Thymus (tissue), 11 donors: ENCODE measurements at regions not wholly inside any gene's neighbourhood (a gene's known extent, or its start where the extent isn't known, plus 50 kb on each side); places are given as distances from the start of the nearest gene placed in this dataset.

Experiments
- DNase-seq, 9 donors: peaks; one replicate each; pipeline ENCODE4 v3.0.0-alpha.2; 2013; ENCODE audit warnings: low spot score in 9 of 9, low read depth in 6 of 9, missing footprints in 1 of 9
- H3K27ac ChIP-seq, 2 donors: one replicate each; pipeline ENCODE4 v1.5.1; 2013; ENCODE audit warnings: control low read depth in 1 of 2, low read depth in 1 of 2, low read length in 1 of 2, mild to moderate bottlenecking in 1 of 2, moderate library complexity in 1 of 2
- H3K27me3 ChIP-seq, 2 donors: one replicate each; pipeline ENCODE4 v1.5.1; 2013; ENCODE audit warnings: low read length in 1 of 2; ENCODE audit not compliant: control insufficient read depth in 2 of 2, insufficient read depth in 1 of 2
- H3K36me3 ChIP-seq, 2 donors: one replicate each; pipeline ENCODE4 v1.5.1; 2013; ENCODE audit warnings: low read length in 1 of 2, mild to moderate bottlenecking in 1 of 2, moderate library complexity in 1 of 2; ENCODE audit not compliant: control insufficient read depth in 2 of 2, insufficient read depth in 2 of 2
- H3K4me1 ChIP-seq, 2 donors: one replicate each; pipeline ENCODE4 v1.5.1; 2013; ENCODE audit warnings: low read length in 2 of 2; ENCODE audit not compliant: control insufficient read depth in 2 of 2, insufficient read depth in 2 of 2
- H3K4me3 ChIP-seq, 2 donors: one replicate each; pipeline ENCODE4 v1.5.1; 2013; ENCODE audit warnings: low read length in 2 of 2, control low read depth in 1 of 2, mild to moderate bottlenecking in 1 of 2
- H3K9me3 ChIP-seq, 2 donors: one replicate each; pipeline ENCODE4 v1.5.1; 2013; ENCODE audit warnings: low read length in 1 of 2, mild to moderate bottlenecking in 1 of 2; ENCODE audit not compliant: control insufficient read depth in 2 of 2, insufficient read depth in 1 of 2
- WGBS: extraction: QIAGEN DNeasy Blood & Tissue Kit; methylation state at CpG from one replicate; pipeline ENCODE4 v1.1.7; 2013; 5-methylcytosine and 5-hydroxymethylcytosine counted together
- donor health status: healthy.

GRCh38 chr18:51617572-51618260 lies 420.2 kb upstream of the MEX3C start:
- Histone ChIP-seq H3K36me3 (no peaks in the 10 kb centered on the region), H3K9me3 (no peaks in the 10 kb centered on the region), H3K4me3 (no peak overlapping the region), H3K4me1 (peaks cover 0 to 10% of the 10 kb centered on the region in 2 donors), H3K27me3 (no peaks in the 10 kb centered on the region), H3K27ac (peak overlapping the region in 1 of 2 donors; percentile 74)
- DNase-seq: no peak
- WGBS: 84% methylated on average over 2 of the region's 2 CpGs

DNA sequence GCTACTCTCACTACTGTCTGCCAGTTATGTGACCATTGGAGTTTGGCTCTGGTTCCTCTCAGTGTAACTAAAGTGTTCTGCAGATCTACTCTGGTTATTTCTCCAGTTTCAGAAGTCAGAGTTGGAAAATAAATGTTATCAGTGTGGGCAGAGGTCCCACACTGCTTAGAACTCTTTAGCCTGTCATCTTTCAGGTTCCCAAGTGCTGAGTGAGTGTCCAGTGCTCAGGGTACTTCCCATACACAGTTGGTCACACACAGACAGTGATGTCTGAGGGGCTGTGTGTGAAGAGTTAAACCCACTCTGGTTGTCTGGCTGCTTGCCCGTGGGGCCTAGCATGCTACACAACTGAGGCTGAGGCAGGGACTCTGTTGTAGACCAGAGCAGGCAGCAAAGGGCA lies 421.8 kb upstream of the MEX3C start:
- Histone ChIP-seq H3K36me3 (no peaks in the 10 kb centered on the region), H3K4me3 (no peak overlapping the region), H3K4me1 (peaks cover 0 to 13% of the 10 kb centered on the region in 2 donors), H3K27me3 (no peaks in the 10 kb centered on the region), H3K27ac (peak overlapping the region in 1 of 2 donors; percentile 18), H3K9me3 (no peaks in the 10 kb centered on the region)
- 83% methylated on average over 1 of the region's 1 CpG for WGBS
- no peak for DNase-seq

DNA sequence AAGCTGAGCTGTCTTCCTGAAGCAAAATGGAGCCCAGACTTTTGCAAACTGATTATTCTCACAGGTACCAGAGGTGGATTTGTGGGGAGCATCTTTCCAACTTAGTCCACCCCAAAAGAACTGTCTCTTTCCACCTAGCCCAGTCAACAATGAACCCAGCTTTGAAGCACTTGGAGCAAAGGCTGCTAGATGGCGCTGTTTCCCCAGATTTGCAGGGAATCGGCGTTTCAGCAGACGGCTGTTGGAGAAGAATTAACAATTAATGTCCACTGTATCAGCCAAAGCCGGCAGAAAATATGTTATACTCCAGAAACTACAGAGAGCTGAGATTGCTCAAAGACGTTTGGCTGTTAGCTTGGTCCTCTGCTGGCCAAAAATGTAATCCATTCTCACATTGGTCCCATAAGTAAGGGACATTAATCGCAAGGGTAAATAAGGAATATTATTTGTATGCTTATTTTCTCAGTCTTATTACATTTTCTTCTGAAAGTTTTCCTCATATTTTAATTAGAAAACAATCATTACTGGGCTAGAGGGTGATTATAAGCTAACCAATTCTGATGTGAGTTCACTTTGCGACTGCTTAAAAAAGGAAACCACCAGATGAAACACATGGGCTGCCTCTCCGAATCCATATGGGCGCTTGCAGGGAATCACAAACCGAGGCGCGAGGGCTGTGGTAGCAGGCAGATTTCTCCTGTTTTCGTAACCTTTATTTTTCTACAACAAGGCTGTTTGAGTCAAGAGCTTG lies 423.8 kb upstream of the MEX3C start:
- Histone ChIP-seq H3K27me3 (no peaks in the 10 kb centered on the region), H3K4me3 (no peak overlapping the region), H3K36me3 (no peaks in the 10 kb centered on the region), H3K4me1 (peaks cover 0 to 8% of the 10 kb centered on the region in 2 donors), H3K9me3 (no peaks in the 10 kb centered on the region), H3K27ac (peak overlapping the region in 1 of 2 donors; percentile 38)
- DNase-seq: peak in 4 of 9 donors; percentile 13 to 43 (median 22)
- 40% methylated on average over 14 of the region's 14 CpGs for WGBS

DNA sequence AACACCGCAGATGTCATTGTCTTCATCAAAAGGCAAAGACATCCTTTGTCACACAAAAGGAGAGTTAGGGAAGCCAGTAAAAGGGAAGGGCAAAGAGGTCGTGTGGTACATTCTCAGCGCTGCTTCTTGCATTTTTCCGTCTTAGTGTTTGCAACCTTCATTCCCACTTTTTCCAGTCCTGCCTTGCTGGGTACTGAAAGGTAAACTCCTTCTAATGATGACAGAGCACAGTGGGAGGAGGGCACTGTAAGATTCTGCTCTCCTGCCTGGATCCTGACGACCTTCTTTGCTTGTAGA lies 424.3 kb upstream of the MEX3C start:
- DNase-seq: no peak
- H3K4me1 ChIP-seq: peaks cover 0 to 8% of the 10 kb centered on the region in 2 donors
- no peak overlapping the region for H3K4me3 ChIP-seq
- 41% methylated on average over 5 of the region's 5 CpGs for WGBS
- H3K27me3 ChIP-seq: no peaks in the 10 kb centered on the region
- H3K27ac ChIP-seq: peak overlapping the region in 1 of 2 donors; percentile 38
- H3K36me3 ChIP-seq: no peaks in the 10 kb centered on the region
- H3K9me3 ChIP-seq: no peaks in the 10 kb centered on the region

DNA sequence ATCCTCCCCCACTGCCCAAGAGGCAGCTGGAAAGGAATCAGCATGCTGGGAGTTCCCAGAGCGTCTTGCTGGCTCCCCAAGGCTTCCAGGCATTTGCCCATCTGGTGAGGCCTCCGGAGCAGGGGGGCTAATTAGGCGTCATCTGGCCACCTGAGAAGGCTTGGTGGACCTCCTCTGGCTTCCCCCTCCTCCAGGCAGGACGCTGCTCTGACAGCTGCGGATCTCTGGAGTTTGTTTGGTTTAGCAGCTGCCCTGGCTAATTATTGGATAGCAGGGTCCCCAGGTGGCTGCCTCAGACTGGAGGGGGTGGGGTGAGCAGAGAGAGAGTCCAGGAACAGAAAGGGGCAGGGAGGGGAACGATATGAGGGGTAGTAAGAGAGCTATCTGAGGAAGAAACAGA lies 425.2 kb upstream of the MEX3C start:
- Histone ChIP-seq H3K27me3 (no peaks in the 10 kb centered on the region), H3K4me1 (peaks cover 0 to 8% of the 10 kb centered on the region in 2 donors), H3K27ac (peak overlapping the region in 1 of 2 donors; percentile 71), H3K4me3 (no peak overlapping the region), H3K36me3 (no peaks in the 10 kb centered on the region), H3K9me3 (no peaks in the 10 kb centered on the region)
- peak in 1 of 9 donors; percentile 13 for DNase-seq
- WGBS: 24% methylated on average over 6 of the region's 6 CpGs

DNA sequence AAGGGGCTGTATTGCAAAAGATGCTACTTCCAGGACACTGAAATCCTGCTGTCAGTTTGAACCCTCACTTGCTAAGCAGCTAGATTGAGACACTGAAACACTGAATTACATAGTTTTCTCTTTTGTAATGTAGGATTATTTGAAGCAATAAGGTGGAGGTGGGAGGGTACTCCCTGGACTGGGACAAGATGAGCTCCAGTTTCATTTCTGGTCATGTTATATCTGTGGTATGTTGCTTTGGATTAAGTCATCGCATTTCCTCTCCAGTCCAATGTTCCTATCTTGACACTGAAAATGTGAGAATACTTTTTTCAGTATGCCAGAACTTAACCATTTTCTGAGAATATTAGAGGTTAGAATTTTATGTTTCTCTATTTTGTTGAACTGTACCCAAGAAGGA lies 426.2 kb upstream of the MEX3C start:
- no peak for DNase-seq
- H3K36me3 ChIP-seq: no peaks in the 10 kb centered on the region
- H3K4me3 ChIP-seq: no peak overlapping the region
- H3K27ac ChIP-seq: peak overlapping the region; percentile 9 to 71
- H3K9me3 ChIP-seq: no peaks in the 10 kb centered on the region
- H3K4me1 ChIP-seq: peaks cover 0 to 8% of the 10 kb centered on the region in 2 donors
- 97% methylated on average over 1 of the region's 1 CpG for WGBS
- no peaks in the 10 kb centered on the region for H3K27me3 ChIP-seq

- H3K4me3 ChIP-seq: no peak overlapping the region
- H3K27me3 ChIP-seq: no peaks in the 10 kb centered on the region
- H3K4me1 ChIP-seq: no peaks in the 10 kb centered on the region
- peaks cover 0 to 4% of the 10 kb centered on the region in 2 donors for H3K9me3 ChIP-seq
- no peaks in the 10 kb centered on the region for H3K36me3 ChIP-seq
- peak overlapping the region in 1 of 2 donors; percentile 36 for H3K27ac ChIP-seq
- DNase-seq: no peak
Measured at GRCh38 chr18:51630706-51631105, 433.2 kb upstream of the MEX3C start.

- no peak overlapping the region for H3K4me3 ChIP-seq
- no peaks in the 10 kb centered on the region for H3K36me3 ChIP-seq
- H3K4me1 ChIP-seq: no peaks in the 10 kb centered on the region
- DNase-seq: no peak
- no peak overlapping the region for H3K27ac ChIP-seq
- 84% methylated on average over 4 of the region's 4 CpGs for WGBS
- no peaks in the 10 kb centered on the region for H3K27me3 ChIP-seq
- peaks cover 0 to 4% of the 10 kb centered on the region in 2 donors for H3K9me3 ChIP-seq
Measured at GRCh38 chr18:51637881-51638280, 440.4 kb upstream of the MEX3C start.

- H3K27me3 ChIP-seq: no peaks in the 10 kb centered on the region
- no peak for DNase-seq
- no peak overlapping the region for H3K27ac ChIP-seq
- no peak overlapping the region for H3K4me3 ChIP-seq
- no peaks in the 10 kb centered on the region for H3K4me1 ChIP-seq
- no peaks in the 10 kb centered on the region for H3K36me3 ChIP-seq
- no peaks in the 10 kb centered on the region for H3K9me3 ChIP-seq
Measured at GRCh38 chr18:51639541-51639940, 442.1 kb upstream of the MEX3C start.
